Caco-2 (cell line): ENCODE measurements at regions not wholly inside any gene's neighbourhood (a gene's known extent, or its start where the extent isn't known, plus 50 kb on each side); places are given as distances from the start of the nearest gene placed in this dataset.

Source experiments
- BruUV-seq: library from RNA; stranded (reverse); fragments of 400-500 nt; replicated peaks from 2 replicates; lab custom pipeline; 2021; lab: Mats Ljungman, UMichigan
- CTCF ChIA-PET: fragments of 300-600 bp; sonication (Branson Sonifier 250); formaldehyde crosslinking; loops from one replicate; lab custom pipeline; 2022; ENCODE audit warnings: antibody characterized with exemption; lab: Charles Lee
- POLR2A ChIA-PET: fragments of 300-600 bp; sonication (Branson Sonifier 250); formaldehyde crosslinking; loops from one replicate; lab custom pipeline; 2022; ENCODE audit warnings: antibody characterized with exemption; lab: Charles Lee
- DNase-seq, 2 experiments: peaks; one replicate each; pipeline versions ENCODE4 v3.0.0 to v3.0.0-alpha.2; 2020 to 2022
- H3K27me3 ChIP-seq: replicated peaks from 2 replicates; pipeline ENCODE4 v1.6.0; 2011; ENCODE audit warnings: low read length; ENCODE audit not compliant: control insufficient read depth, insufficient read depth
- H3K36me3 ChIP-seq: 2 replicates; pipeline ENCODE4 v1.5.1; 2011; ENCODE audit warnings: low read length; ENCODE audit not compliant: control insufficient read depth, insufficient read depth
- H3K4me1 ChIP-seq: fragments of 250-450 bp; sonication (Bioruptor Pico); 2 replicates; pipeline ENCODE4 v1.5.1; 2020; ENCODE audit warnings: mild to moderate bottlenecking
- H3K4me3 ChIP-seq: 2 replicates; pipeline ENCODE4 v1.5.1; 2011; ENCODE audit warnings: low read depth, mild to moderate bottlenecking, control low read depth, low read length
- H3K9me3 ChIP-seq: fragments of 250-450 bp; sonication (Bioruptor Pico); 2 replicates; pipeline ENCODE4 v1.5.1; 2020; ENCODE audit warnings: mild to moderate bottlenecking, moderate library complexity
- H3K27ac Mint-ChIP-seq: one replicate; pipeline ENCODE4 v1.8.0; 2022; ENCODE audit warnings: mixed read lengths; ENCODE audit not compliant: unreplicated experiment
- H3K27me3 Mint-ChIP-seq: one replicate; pipeline ENCODE4 v1.8.0; 2022; ENCODE audit warnings: mixed read lengths; ENCODE audit not compliant: insufficient read depth, unreplicated experiment
- H3K36me3 Mint-ChIP-seq: one replicate; pipeline ENCODE4 v1.8.0; 2022; ENCODE audit warnings: mild to moderate bottlenecking, mixed read lengths; ENCODE audit not compliant: insufficient read depth, unreplicated experiment
- H3K4me1 Mint-ChIP-seq: one replicate; pipeline ENCODE4 v1.8.0; 2022; ENCODE audit warnings: low read depth, mixed read lengths; ENCODE audit not compliant: unreplicated experiment
- H3K4me3 Mint-ChIP-seq: one replicate; pipeline ENCODE4 v1.8.0; 2022; ENCODE audit warnings: mild to moderate bottlenecking, moderate library complexity, mixed read lengths; ENCODE audit not compliant: unreplicated experiment
- H3K9me3 Mint-ChIP-seq: one replicate; pipeline ENCODE4 v1.8.0; 2022; ENCODE audit warnings: mixed read lengths; ENCODE audit not compliant: unreplicated experiment
- CTCF ChIP-seq, 2 experiments: fragments of 200-600 bp in 1 of 2; IDR thresholded peaks; 1 replicate in 1 of 2; 2 replicates in 1 of 2; pipeline versions ENCODE4 v1.5.1 to v1.8.0; 2011 to 2022; ENCODE audit warnings: antibody characterized with exemption in 1 of 2, control low read depth in 1 of 2, inconsistent platforms in 1 of 2, low read depth in 1 of 2, low read length in 1 of 2, mild to moderate bottlenecking in 1 of 2, moderate library complexity in 1 of 2; ENCODE audit not compliant: insufficient read depth in 1 of 2, severe bottlenecking in 1 of 2, unreplicated experiment in 1 of 2
- intact Hi-C: fragments of 100-400 bp; cut with micrococcal nuclease; formaldehyde crosslinking; loops from one replicate; pipeline ENCODE4 v1.10.0; 2022; ENCODE audit not compliant: unreplicated experiment

- no peaks in the 10 kb centered on the region for H3K4me1 ChIP-seq
- no peak overlapping the region for H3K4me3 ChIP-seq
- Mint-ChIP-seq H3K4me3 (no peak overlapping the region), H3K36me3 (no peaks in the 10 kb centered on the region), H3K27me3 (no peaks in the 10 kb centered on the region), H3K27ac (no peak overlapping the region), H3K9me3 (no peaks in the 10 kb centered on the region), H3K4me1 (no peaks in the 10 kb centered on the region)
- CTCF ChIA-PET = no interaction called here
- intact Hi-C loops = no loop called here
- no peaks in the 10 kb centered on the region for H3K9me3 ChIP-seq
- POLR2A ChIA-PET = no interaction called here
- H3K27me3 ChIP-seq = no peaks in the 10 kb centered on the region
- no peak for DNase-seq
- TF ChIP-seq CTCF (IDR thresholded peaks at IDR 0.05; ENCODE audit: insufficient read depth in 1 of 2, low read depth in 1 of 2, low read length in 1 of 2, severe bottlenecking in 1 of 2, unreplicated experiment in 1 of 2) = no peak
- BruUV-seq = no TSS peak
- no peaks in the 10 kb centered on the region for H3K36me3 ChIP-seq
These were observed 487.2 kb upstream of the TUSC1 start for GRCh38 chr9:26165426-26165825.

GRCh38 chr9:26163931-26164330 is 485.7 kb upstream of the TUSC1 start:
- H3K9me3 ChIP-seq = no peaks in the 10 kb centered on the region
- intact Hi-C loops = no loop called here
- no peak for DNase-seq
- Mint-ChIP-seq H3K27me3 (no peaks in the 10 kb centered on the region), H3K36me3 (no peaks in the 10 kb centered on the region), H3K4me3 (no peak overlapping the region), H3K4me1 (no peaks in the 10 kb centered on the region), H3K27ac (no peak overlapping the region), H3K9me3 (no peaks in the 10 kb centered on the region)
- POLR2A ChIA-PET = no interaction called here
- H3K36me3 ChIP-seq = no peaks in the 10 kb centered on the region
- no peaks in the 10 kb centered on the region for H3K4me1 ChIP-seq
- H3K27me3 ChIP-seq = no peaks in the 10 kb centered on the region
- no peak for TF ChIP-seq CTCF (IDR thresholded peaks at IDR 0.05; ENCODE audit: insufficient read depth in 1 of 2, low read depth in 1 of 2, low read length in 1 of 2, severe bottlenecking in 1 of 2, unreplicated experiment in 1 of 2)
- no TSS peak for BruUV-seq
- H3K4me3 ChIP-seq = no peak overlapping the region
- CTCF ChIA-PET = no interaction called here

- Histone ChIP-seq H3K9me3 (no peaks in the 10 kb centered on the region), H3K4me3 (no peak overlapping the region), H3K36me3 (no peaks in the 10 kb centered on the region), H3K4me1 (no peaks in the 10 kb centered on the region), H3K27me3 (no peaks in the 10 kb centered on the region)
- H3K36me3 Mint-ChIP-seq = no peaks in the 10 kb centered on the region
- no TSS peak for BruUV-seq
- no peaks in the 10 kb centered on the region for H3K9me3 Mint-ChIP-seq
- POLR2A ChIA-PET = no interaction called here
- TF ChIP-seq CTCF (IDR thresholded peaks at IDR 0.05; ENCODE audit: insufficient read depth in 1 of 2, low read depth in 1 of 2, low read length in 1 of 2, severe bottlenecking in 1 of 2, unreplicated experiment in 1 of 2) = no peak
- H3K27ac Mint-ChIP-seq = no peak overlapping the region
- intact Hi-C loops = no loop called here
- no peaks in the 10 kb centered on the region for H3K4me1 Mint-ChIP-seq
- CTCF ChIA-PET = no interaction called here
- H3K27me3 Mint-ChIP-seq = no peaks in the 10 kb centered on the region
- DNase-seq = no peak
- H3K4me3 Mint-ChIP-seq = no peak overlapping the region
These were observed 481.5 kb upstream of the TUSC1 start for GRCh38 chr9:26159575-26160392.
